NCI-H2196 (cell line): ENCODE measurements at regions not wholly inside any gene's neighbourhood (a gene's known extent, or its start where the extent isn't known, plus 50 kb on each side); places are given as distances from the start of the nearest gene placed in this dataset.
"Not testable (repeated sequence)": the region's sequence is repeated elsewhere in the genome, so short reads cannot be mapped to it uniquely, and the experiment has no call there.

Source experiments
- DNase-seq: peaks from one replicate; lab custom pipeline; 2025; ENCODE audit not compliant: unreplicated experiment; lab: John Stamatoyannopoulos, UW

- DNase-seq = no peak
Observed at GRCh38 chr5:63220244-63220643, 641.6 kb downstream of the LRRC70 start.

GRCh38 chr5:63217422-63217821, 638.8 kb downstream of the LRRC70 start:
- DNase-seq = no peak

- no peak for DNase-seq
Observed at GRCh38 chr5:63213256-63213655, 634.6 kb downstream of the LRRC70 start.

GRCh38 chr5:63211448-63212132, 633.0 kb downstream of the LRRC70 start:
- no peak for DNase-seq

GRCh38 chr5:63205976-63206375, 627.4 kb downstream of the LRRC70 start:
- no peak for DNase-seq

- no peak for DNase-seq
Observed at GRCh38 chr5:63201738-63202137, 623.1 kb downstream of the LRRC70 start.

GRCh38 chr5:63194126-63194525, 615.5 kb downstream of the LRRC70 start:
- no peak for DNase-seq

GRCh38 chr5:63180190-63180589, 601.6 kb downstream of the LRRC70 start:
- DNase-seq = not testable (repeated sequence)

- DNase-seq = no peak
Observed at GRCh38 chr5:63175850-63176249, 597.2 kb downstream of the LRRC70 start.

- no peak for DNase-seq
Observed at GRCh38 chr5:63170486-63170885, 591.9 kb downstream of the LRRC70 start.

GRCh38 chr5:63164838-63165535, 586.4 kb downstream of the LRRC70 start:
- no peak for DNase-seq

- DNase-seq = no peak
Observed at GRCh38 chr5:63164339-63164738, 585.7 kb downstream of the LRRC70 start.

GRCh38 chr5:63155310-63155631, 576.7 kb downstream of the LRRC70 start:
- DNase-seq = no peak

- no peak for DNase-seq
Observed at GRCh38 chr5:63154476-63155309, 576.1 kb downstream of the LRRC70 start.

GRCh38 chr5:63152871-63153270, 574.3 kb downstream of the LRRC70 start:
- DNase-seq = no peak

- no peak for DNase-seq
Observed at GRCh38 chr5:63145167-63145566, 566.5 kb downstream of the LRRC70 start.

- no peak for DNase-seq
Observed at GRCh38 chr5:63141591-63141990, 563.0 kb downstream of the LRRC70 start.

GRCh38 chr5:63135291-63135690, 556.7 kb downstream of the LRRC70 start:
- no peak for DNase-seq

- no peak for DNase-seq
Observed at GRCh38 chr5:63131626-63132285, 553.1 kb downstream of the LRRC70 start.

GRCh38 chr5:63128761-63129160, 550.1 kb downstream of the LRRC70 start:
- no peak for DNase-seq

- no peak for DNase-seq
Observed at GRCh38 chr5:63128018-63128417, 549.4 kb downstream of the LRRC70 start.
